ENCODE measurements at regions not wholly inside any gene's neighbourhood (a gene's known extent, or its start where the extent isn't known, plus 50 kb on each side); places are given as distances from the start of the nearest gene placed in this dataset.
"Not testable (repeated sequence)": the region's sequence is repeated elsewhere in the genome, so short reads cannot be mapped to it uniquely, and the experiment has no call there.

DNA sequence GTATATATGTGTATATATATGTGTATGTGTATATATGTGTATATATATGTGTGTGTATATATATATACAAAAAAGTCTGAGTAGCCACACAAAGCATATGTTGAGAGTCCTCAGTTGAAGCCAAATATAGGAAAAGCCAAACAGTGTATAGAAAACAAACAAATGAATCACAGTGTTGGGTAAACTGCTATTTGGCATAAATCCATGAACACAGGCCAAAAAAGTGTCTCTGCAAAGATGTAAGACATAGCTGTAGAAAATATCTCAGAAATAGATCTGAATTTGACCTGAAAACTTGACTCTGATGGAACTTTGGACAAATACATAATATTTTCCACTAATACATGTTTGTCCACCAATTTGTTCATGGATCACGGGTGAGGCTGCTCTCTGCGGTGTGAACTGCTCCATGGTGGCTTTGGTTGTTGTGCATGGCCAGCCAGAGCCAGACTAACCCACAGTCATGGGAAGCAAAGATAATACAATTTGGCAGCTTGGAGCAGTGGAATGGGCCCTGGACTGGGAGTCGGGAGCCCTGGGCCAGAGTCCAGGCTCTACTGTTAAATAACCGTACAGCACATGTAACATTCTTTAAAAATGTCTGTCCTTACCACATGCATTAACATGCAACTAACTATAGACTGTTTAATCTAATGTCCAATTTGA, 76.9 kb upstream of the EED start:
- Histone ChIP-seq H3K36me3 (ENCODE audit: control insufficient read depth in 4 of 4, insufficient read depth in 3 of 4, low read depth in 1 of 4, low read length in 3 of 4) (no peaks in the 10 kb centered on the region), H3K9me3 (ENCODE audit: control insufficient read depth in 4 of 4, low read length in 3 of 4) (no peaks in the 10 kb centered on the region), H3K9ac (ENCODE audit: low read depth in 1 of 2, low read length in 2 of 2) (no peak overlapping the region), H3K27ac (ENCODE audit: low read depth in 1 of 2, low read length in 2 of 2) (no peak overlapping the region), H3K4me3 (ENCODE audit: low read depth in 1 of 3, low read length in 3 of 3) (no peak overlapping the region), H3K27me3 (ENCODE audit: control insufficient read depth in 4 of 4, insufficient read depth in 4 of 4, low read length in 3 of 4) (no peaks in the 10 kb centered on the region), H3K4me1 (ENCODE audit: control insufficient read depth in 4 of 4, insufficient read depth in 4 of 4, low read length in 3 of 4) (peaks cover 0 to 4% (median 1%) of the 10 kb centered on the region in 4 donors)
- no peak for TF ChIP-seq HNF4G (IDR thresholded peaks at IDR 0.05)
- no peak for TF ChIP-seq RXRA (IDR thresholded peaks at IDR 0.05)
- no peak for TF ChIP-seq HNF4A (conservative IDR thresholded peaks at IDR 0.05)
- TF ChIP-seq RAD21 (IDR thresholded peaks at IDR 0.05): no peak
- no peak for TF ChIP-seq FOXA2 (IDR thresholded peaks at IDR 0.05)
- WGBS: 71% methylated on average over 4 of the region's 4 CpGs
- no peak for DNase-seq (ENCODE audit: low spot score)

DNA sequence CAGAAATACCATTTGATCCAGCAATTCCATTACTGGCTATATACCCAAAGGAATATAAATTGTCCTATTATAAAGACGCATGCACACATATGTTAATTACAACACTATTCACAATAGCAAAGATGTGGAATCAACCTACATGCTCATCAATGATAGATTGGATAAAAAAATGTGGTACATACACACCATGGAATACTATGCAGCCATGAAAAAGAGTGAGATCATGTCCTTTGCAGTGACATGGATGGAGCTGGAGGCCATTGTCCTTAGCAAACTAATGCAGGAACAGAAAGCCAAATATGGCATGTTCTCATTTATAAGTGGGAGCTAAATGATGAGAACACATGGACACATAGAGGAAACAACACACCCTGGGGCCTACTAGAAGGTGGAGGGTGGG, 78.3 kb upstream of the EED start:
- DNase-seq (ENCODE audit: low spot score): not testable (repeated sequence)

DNA sequence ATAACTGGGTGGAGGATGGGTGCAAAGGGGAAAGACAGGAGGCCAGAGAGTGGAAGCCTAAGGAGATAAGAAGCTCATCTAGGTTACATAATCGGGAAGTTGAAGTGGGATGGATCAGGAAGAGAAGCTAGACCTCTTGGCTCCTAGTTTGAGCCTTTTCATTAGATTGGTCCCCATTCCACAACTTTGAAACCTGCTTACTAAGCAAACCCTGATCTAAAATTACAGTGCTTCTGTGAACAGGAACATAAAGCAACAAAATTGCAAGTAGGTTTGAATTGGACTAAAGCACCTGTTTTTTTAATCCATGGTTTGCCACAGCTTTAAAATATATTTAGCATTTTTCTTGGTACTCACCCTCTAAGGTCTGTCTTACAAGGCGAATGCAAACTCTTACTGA, 80.4 kb upstream of the EED start:
- no peak for TF ChIP-seq JUND (IDR thresholded peaks at IDR 0.05)
- no peak for TF ChIP-seq FOXA2 (IDR thresholded peaks at IDR 0.05)
- no peak for TF ChIP-seq RAD21 (IDR thresholded peaks at IDR 0.05)
- no peaks in the 10 kb centered on the region for H3K27me3 ChIP-seq (ENCODE audit: control insufficient read depth in 4 of 4, insufficient read depth in 4 of 4, low read length in 3 of 4)
- H3K4me3 ChIP-seq (ENCODE audit: low read depth in 1 of 3, low read length in 3 of 3): no peak overlapping the region
- H3K27ac ChIP-seq (ENCODE audit: low read depth in 1 of 2, low read length in 2 of 2): no peak overlapping the region
- no peak overlapping the region for H3K9ac ChIP-seq (ENCODE audit: low read depth in 1 of 2, low read length in 2 of 2)
- 85% methylated on average over 2 of the region's 2 CpGs for WGBS
- no peaks in the 10 kb centered on the region for H3K36me3 ChIP-seq (ENCODE audit: control insufficient read depth in 4 of 4, insufficient read depth in 3 of 4, low read depth in 1 of 4, low read length in 3 of 4)
- DNase-seq (ENCODE audit: low spot score): no peak
- H3K9me3 ChIP-seq (ENCODE audit: control insufficient read depth in 4 of 4, low read length in 3 of 4): no peaks in the 10 kb centered on the region
- H3K4me1 ChIP-seq (ENCODE audit: control insufficient read depth in 4 of 4, insufficient read depth in 4 of 4, low read length in 3 of 4): peaks cover 0 to 13% (median 1%) of the 10 kb centered on the region in 4 donors

More for the DNA sequence above, 78.3 kb upstream of the EED start:
- not testable (repeated sequence) for H3K9ac ChIP-seq (ENCODE audit: low read depth in 1 of 2, low read length in 2 of 2); H3K27ac ChIP-seq (ENCODE audit: low read depth in 1 of 2, low read length in 2 of 2); H3K36me3 ChIP-seq (ENCODE audit: control insufficient read depth in 4 of 4, insufficient read depth in 3 of 4, low read depth in 1 of 4, low read length in 3 of 4); H3K4me3 ChIP-seq (ENCODE audit: low read depth in 1 of 3, low read length in 3 of 3); H3K27me3 ChIP-seq (ENCODE audit: control insufficient read depth in 4 of 4, insufficient read depth in 4 of 4, low read length in 3 of 4); H3K4me1 ChIP-seq (ENCODE audit: control insufficient read depth in 4 of 4, insufficient read depth in 4 of 4, low read length in 3 of 4); H3K9me3 ChIP-seq (ENCODE audit: control insufficient read depth in 4 of 4, low read length in 3 of 4)
- 97% methylated on average over 1 of the region's 1 CpG for WGBS

DNA sequence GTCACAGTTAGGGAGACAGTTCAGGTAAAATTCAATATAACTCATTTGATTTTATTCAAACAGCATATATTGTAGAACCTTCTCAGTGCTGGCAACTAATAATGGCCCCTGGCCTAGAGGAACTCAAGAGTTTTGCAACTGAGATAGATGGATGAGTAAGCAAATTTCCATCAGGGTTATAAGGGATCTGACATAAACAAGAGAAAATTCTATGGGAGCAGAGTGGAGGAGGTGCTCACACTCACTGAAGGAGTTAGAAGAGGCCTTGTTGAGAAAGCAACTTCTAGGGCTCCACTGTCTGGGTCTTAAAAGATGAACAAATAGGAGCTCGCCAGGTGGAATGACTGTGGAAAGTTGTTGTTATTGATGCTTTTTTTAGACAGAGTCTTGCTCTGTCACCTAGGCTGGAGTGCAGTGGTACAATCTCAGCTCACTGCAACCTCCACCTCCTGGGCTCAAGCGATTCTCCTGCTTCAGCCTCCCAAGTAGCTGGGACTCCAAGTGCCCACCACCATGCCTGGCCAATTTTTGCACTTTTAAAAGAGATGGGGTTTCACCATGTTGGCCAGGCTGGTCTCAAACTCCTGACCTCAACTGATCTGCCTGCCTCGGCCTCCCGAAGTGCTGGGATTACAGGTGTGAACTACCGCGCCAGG, 81.2 kb upstream of the EED start:
- H3K9me3 ChIP-seq (ENCODE audit: control insufficient read depth in 4 of 4, low read length in 3 of 4); H3K27me3 ChIP-seq (ENCODE audit: control insufficient read depth in 4 of 4, insufficient read depth in 4 of 4, low read length in 3 of 4); H3K4me3 ChIP-seq (ENCODE audit: low read depth in 1 of 3, low read length in 3 of 3); H3K36me3 ChIP-seq (ENCODE audit: control insufficient read depth in 4 of 4, insufficient read depth in 3 of 4, low read depth in 1 of 4, low read length in 3 of 4); DNase-seq (ENCODE audit: low spot score); H3K27ac ChIP-seq (ENCODE audit: low read depth in 1 of 2, low read length in 2 of 2); H3K9ac ChIP-seq (ENCODE audit: low read depth in 1 of 2, low read length in 2 of 2): not testable (repeated sequence)
- 84% methylated on average over 6 of the region's 6 CpGs for WGBS
- peaks cover 0 to 13% (median 3%) of the 10 kb centered on the region in 4 donors for H3K4me1 ChIP-seq (ENCODE audit: control insufficient read depth in 4 of 4, insufficient read depth in 4 of 4, low read length in 3 of 4)

DNA sequence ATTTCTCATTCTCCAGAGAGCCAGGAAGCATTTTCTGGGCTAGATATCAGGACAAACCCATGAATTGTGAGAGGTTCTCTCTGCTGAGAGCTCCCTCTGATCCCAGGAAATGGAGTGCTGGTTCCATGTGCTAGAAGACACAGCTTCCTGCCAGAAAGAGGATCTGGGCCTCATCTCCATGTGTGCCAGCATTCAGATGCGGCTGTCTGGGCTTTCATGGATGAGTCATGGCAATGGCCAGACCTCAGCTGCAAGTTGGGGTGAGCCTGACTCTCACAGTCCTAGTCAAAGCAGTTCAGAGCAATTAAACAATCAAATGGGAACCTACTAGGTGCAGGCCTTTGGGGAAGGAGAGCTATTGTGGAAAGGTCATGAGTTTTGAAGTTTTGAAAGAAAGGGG, 82.3 kb upstream of the EED start:
- H3K4me3 ChIP-seq (ENCODE audit: low read depth in 1 of 3, low read length in 3 of 3): no peak overlapping the region
- no peak for TF ChIP-seq EGR1 (IDR thresholded peaks at IDR 0.05; ENCODE audit: low read depth in 2 of 2)
- TF ChIP-seq HNF4A (conservative IDR thresholded peaks at IDR 0.05): no peak
- no peak for TF ChIP-seq RAD21 (IDR thresholded peaks at IDR 0.05)
- TF ChIP-seq JUND (IDR thresholded peaks at IDR 0.05): peak in 1 of 2 donors; percentile 21
- no peak for TF ChIP-seq FOXA2 (IDR thresholded peaks at IDR 0.05)
- peak; percentile 29 for TF ChIP-seq NR2F2 (IDR thresholded peaks at IDR 0.05)
- TF ChIP-seq, protein P1, sequence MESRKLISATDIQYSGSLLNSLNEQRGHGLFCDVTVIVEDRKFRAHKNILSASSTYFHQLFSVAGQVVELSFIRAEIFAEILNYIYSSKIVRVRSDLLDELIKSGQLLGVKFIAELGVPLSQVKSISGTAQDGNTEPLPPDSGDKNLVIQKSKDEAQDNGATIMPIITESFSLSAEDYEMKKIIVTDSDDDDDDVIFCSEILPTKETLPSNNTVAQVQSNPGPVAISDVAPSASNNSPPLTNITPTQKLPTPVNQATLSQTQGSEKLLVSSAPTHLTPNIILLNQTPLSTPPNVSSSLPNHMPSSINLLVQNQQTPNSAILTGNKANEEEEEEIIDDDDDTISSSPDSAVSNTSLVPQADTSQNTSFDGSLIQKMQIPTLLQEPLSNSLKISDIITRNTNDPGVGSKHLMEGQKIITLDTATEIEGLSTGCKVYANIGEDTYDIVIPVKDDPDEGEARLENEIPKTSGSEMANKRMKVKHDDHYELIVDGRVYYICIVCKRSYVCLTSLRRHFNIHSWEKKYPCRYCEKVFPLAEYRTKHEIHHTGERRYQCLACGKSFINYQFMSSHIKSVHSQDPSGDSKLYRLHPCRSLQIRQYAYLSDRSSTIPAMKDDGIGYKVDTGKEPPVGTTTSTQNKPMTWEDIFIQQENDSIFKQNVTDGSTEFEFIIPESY (IDR thresholded peaks at IDR 0.05): no peak
- H3K36me3 ChIP-seq (ENCODE audit: control insufficient read depth in 4 of 4, insufficient read depth in 3 of 4, low read depth in 1 of 4, low read length in 3 of 4): no peaks in the 10 kb centered on the region
- H3K9ac ChIP-seq (ENCODE audit: low read depth in 1 of 2, low read length in 2 of 2): no peak overlapping the region
- no peaks in the 10 kb centered on the region for H3K9me3 ChIP-seq (ENCODE audit: control insufficient read depth in 4 of 4, low read length in 3 of 4)
- H3K27me3 ChIP-seq (ENCODE audit: control insufficient read depth in 4 of 4, insufficient read depth in 4 of 4, low read length in 3 of 4): no peaks in the 10 kb centered on the region
- 70% methylated on average over 1 of the region's 1 CpG for WGBS
- H3K27ac ChIP-seq (ENCODE audit: low read depth in 1 of 2, low read length in 2 of 2): peak overlapping the region in 1 of 2 donors; percentile 17
- peaks cover 0 to 10% (median 4%) of the 10 kb centered on the region in 4 donors for H3K4me1 ChIP-seq (ENCODE audit: control insufficient read depth in 4 of 4, insufficient read depth in 4 of 4, low read length in 3 of 4)
- no peak for DNase-seq (ENCODE audit: low spot score)
